K562 (cell line): ENCODE measurements at regions not wholly inside any gene's neighbourhood (a gene's known extent, or its start where the extent isn't known, plus 50 kb on each side); places are given as distances from the start of the nearest gene placed in this dataset.

Experiments used
- CREM ChIP-seq: IDR thresholded peaks from 2 replicates; pipeline ENCODE4 v1.6.1; 2014; ENCODE audit warnings: antibody characterized with exemption, low read depth
- EGR1 ChIP-seq: fragments of 450-650 bp; conservative IDR thresholded peaks from 2 replicates; pipeline ENCODE4 v1.6.1; 2017; ENCODE audit warnings: mild to moderate bottlenecking
- NCOA4 ChIP-seq: fragments of 450-650 bp; IDR thresholded peaks from 2 replicates; pipeline ENCODE4 v1.6.1; 2018; ENCODE audit warnings: mild to moderate bottlenecking; ENCODE audit not compliant: partially characterized antibody
- RHOXF2B ChIP-seq: fragments of 250-450 bp; sonication (Bioruptor Pico); conservative IDR thresholded peaks from 2 replicates; pipeline ENCODE4 v1.5.1; 2021
- SMARCE1 ChIP-seq: fragments of 450-650 bp; IDR thresholded peaks from 2 replicates; pipeline ENCODE4 v1.7.1; 2016; ENCODE audit warnings: mild to moderate bottlenecking
- STAG1 ChIP-seq: sonication (generic); formaldehyde crosslinking; IDR thresholded peaks from 2 replicates; pipeline ENCODE4 v1.5.0; 2020; ENCODE audit warnings: missing genetic modification reagents, borderline replicate concordance
- ZNF124 ChIP-seq: sonication (generic); formaldehyde crosslinking; IDR thresholded peaks from 2 replicates; pipeline ENCODE4 v1.8.1; 2022; ENCODE audit warnings: missing genetic modification reagents
- ZNF76 ChIP-seq: fragments of 250-450 bp; sonication (Bioruptor Pico); IDR thresholded peaks from 2 replicates; pipeline ENCODE4 v1.4.0; 2020; ENCODE audit warnings: mild to moderate bottlenecking, moderate library complexity, borderline replicate concordance
- ZZZ3 ChIP-seq: fragments of 450-650 bp; IDR thresholded peaks from 2 replicates; pipeline ENCODE4 v1.6.1; 2016; ENCODE audit warnings: antibody characterized with exemption, mild to moderate bottlenecking, moderate library complexity
- TF ChIP-seq, protein P1 (sequence below): fragments of 250-450 bp; sonication (Bioruptor Pico); IDR thresholded peaks from 2 replicates; pipeline ENCODE4 v1.5.0; 2022; ENCODE audit warnings: mild to moderate bottlenecking
- TF ChIP-seq, protein P2 (sequence below): fragments of 450-650 bp; IDR thresholded peaks from 2 replicates; pipeline ENCODE4 v1.6.1; 2017; ENCODE audit warnings: antibody characterized with exemption
- TF ChIP-seq, protein P3 (sequence below): sonication (generic); formaldehyde crosslinking; IDR thresholded peaks from 2 replicates; pipeline ENCODE4 v1.8.0; 2022; ENCODE audit warnings: mild to moderate bottlenecking, low read depth, missing genetic modification reagents
- TF ChIP-seq, protein P4 (sequence below), 2 experiments: fragments of 450-650 bp in 1 of 2; sonication (generic) in 1 of 2; formaldehyde crosslinking in 1 of 2; IDR thresholded peaks; 2 replicates each; pipeline versions ENCODE4 v1.7.1 to v1.9.0; 2016 to 2022; ENCODE audit warnings: inconsistent platforms in 1 of 2, mild to moderate bottlenecking in 1 of 2, missing genetic modification reagents in 1 of 2

DNA sequence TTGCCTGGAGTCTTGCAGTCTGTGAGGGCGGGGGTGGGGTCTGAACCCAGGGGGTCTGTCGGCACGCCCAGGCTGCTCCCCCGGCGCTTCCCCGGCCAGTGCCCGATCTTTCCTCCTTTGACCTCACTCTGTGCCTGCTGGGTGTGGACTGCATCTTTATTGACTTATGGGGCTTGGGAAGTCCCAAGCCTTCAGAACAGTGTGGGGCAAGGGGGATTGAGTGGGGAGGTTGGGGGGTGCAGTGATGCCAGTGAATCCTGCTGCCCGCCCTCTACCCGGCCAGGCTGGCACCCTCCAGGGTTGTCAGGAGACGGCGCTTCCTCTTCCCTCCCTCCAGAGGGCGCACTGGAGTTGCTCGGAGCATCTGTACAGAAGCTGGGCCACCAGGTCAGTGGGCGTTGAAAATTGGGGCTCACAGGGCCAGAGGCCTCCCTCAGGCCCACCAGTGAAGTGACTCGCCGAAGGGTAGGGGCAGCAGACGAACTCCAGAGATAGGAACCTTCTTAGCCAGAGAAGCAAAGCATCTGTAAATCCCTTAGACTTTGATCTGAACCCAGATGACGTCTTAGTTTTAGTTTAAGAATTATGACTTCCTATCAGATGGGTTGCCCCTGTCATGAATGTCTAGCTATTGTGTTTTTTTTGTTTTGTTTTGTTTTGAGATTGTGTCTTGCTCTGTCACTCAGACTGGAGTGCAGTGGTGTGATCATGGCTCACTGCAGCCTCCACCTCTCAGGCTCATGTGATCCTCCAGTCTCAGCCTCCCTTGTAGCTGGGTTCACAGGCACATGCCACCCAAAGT is 184.8 kb upstream of the CIBAR2 start (continued):
- TF ChIP-seq, protein P1, sequence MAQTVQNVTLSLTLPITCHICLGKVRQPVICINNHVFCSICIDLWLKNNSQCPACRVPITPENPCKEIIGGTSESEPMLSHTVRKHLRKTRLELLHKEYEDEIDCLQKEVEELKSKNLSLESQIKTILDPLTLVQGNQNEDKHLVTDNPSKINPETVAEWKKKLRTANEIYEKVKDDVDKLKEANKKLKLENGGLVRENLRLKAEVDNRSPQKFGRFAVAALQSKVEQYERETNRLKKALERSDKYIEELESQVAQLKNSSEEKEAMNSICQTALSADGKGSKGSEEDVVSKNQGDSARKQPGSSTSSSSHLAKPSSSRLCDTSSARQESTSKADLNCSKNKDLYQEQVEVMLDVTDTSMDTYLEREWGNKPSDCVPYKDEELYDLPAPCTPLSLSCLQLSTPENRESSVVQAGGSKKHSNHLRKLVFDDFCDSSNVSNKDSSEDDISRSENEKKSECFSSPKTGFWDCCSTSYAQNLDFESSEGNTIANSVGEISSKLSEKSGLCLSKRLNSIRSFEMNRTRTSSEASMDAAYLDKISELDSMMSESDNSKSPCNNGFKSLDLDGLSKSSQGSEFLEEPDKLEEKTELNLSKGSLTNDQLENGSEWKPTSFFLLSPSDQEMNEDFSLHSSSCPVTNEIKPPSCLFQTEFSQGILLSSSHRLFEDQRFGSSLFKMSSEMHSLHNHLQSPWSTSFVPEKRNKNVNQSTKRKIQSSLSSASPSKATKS (CRISPR knock-in tag): no peak
- TF ChIP-seq ZNF124 (CRISPR knock-in tag): no peak
- TF ChIP-seq ZZZ3: no peak
- TF ChIP-seq ZNF76: no peak
- peak; percentile 24 for TF ChIP-seq NCOA4
- peak; percentile 77 for TF ChIP-seq EGR1
- no peak; the same call in 1 of the 2 replicates for TF ChIP-seq CREM
- no peak for TF ChIP-seq RHOXF2B (CRISPR knock-in tag)
- TF ChIP-seq, protein P2, sequence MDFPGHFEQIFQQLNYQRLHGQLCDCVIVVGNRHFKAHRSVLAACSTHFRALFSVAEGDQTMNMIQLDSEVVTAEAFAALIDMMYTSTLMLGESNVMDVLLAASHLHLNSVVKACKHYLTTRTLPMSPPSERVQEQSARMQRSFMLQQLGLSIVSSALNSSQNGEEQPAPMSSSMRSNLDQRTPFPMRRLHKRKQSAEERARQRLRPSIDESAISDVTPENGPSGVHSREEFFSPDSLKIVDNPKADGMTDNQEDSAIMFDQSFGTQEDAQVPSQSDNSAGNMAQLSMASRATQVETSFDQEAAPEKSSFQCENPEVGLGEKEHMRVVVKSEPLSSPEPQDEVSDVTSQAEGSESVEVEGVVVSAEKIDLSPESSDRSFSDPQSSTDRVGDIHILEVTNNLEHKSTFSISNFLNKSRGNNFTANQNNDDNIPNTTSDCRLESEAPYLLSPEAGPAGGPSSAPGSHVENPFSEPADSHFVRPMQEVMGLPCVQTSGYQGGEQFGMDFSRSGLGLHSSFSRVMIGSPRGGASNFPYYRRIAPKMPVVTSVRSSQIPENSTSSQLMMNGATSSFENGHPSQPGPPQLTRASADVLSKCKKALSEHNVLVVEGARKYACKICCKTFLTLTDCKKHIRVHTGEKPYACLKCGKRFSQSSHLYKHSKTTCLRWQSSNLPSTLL: no peak
- TF ChIP-seq SMARCE1: 0 out of 2 replicates have a peak, but pooled peaks have one; percentile 34
- peak; percentile 7; the same call in 1 of the 2 replicates for TF ChIP-seq STAG1 (CRISPR knock-in tag)
- TF ChIP-seq, protein P3, sequence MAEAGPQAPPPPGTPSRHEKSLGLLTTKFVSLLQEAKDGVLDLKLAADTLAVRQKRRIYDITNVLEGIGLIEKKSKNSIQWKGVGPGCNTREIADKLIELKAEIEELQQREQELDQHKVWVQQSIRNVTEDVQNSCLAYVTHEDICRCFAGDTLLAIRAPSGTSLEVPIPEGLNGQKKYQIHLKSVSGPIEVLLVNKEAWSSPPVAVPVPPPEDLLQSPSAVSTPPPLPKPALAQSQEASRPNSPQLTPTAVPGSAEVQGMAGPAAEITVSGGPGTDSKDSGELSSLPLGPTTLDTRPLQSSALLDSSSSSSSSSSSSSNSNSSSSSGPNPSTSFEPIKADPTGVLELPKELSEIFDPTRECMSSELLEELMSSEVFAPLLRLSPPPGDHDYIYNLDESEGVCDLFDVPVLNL (CRISPR knock-in tag): 0 out of 2 replicates have a peak, but pooled peaks have one; percentile 45
- TF ChIP-seq, protein P4, sequence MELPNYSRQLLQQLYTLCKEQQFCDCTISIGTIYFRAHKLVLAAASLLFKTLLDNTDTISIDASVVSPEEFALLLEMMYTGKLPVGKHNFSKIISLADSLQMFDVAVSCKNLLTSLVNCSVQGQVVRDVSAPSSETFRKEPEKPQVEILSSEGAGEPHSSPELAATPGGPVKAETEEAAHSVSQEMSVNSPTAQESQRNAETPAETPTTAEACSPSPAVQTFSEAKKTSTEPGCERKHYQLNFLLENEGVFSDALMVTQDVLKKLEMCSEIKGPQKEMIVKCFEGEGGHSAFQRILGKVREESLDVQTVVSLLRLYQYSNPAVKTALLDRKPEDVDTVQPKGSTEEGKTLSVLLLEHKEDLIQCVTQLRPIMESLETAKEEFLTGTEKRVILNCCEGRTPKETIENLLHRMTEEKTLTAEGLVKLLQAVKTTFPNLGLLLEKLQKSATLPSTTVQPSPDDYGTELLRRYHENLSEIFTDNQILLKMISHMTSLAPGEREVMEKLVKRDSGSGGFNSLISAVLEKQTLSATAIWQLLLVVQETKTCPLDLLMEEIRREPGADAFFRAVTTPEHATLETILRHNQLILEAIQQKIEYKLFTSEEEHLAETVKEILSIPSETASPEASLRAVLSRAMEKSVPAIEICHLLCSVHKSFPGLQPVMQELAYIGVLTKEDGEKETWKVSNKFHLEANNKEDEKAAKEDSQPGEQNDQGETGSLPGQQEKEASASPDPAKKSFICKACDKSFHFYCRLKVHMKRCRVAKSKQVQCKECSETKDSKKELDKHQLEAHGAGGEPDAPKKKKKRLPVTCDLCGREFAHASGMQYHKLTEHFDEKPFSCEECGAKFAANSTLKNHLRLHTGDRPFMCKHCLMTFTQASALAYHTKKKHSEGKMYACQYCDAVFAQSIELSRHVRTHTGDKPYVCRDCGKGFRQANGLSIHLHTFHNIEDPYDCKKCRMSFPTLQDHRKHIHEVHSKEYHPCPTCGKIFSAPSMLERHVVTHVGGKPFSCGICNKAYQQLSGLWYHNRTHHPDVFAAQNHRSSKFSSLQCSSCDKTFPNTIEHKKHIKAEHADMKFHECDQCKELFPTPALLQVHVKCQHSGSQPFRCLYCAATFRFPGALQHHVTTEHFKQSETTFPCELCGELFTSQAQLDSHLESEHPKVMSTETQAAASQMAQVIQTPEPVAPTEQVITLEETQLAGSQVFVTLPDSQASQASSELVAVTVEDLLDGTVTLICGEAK (IDR thresholded peaks at IDR 0.05): no peak
- TF ChIP-seq, protein P4 (CRISPR knock-in tag; IDR thresholded peaks at IDR 0.05): no peak
